ENCODE measurements at regions not wholly inside any gene's neighbourhood (a gene's known extent, or its start where the extent isn't known, plus 50 kb on each side); places are given as distances from the start of the nearest gene placed in this dataset.

GRCh38 chr6:80647156-80647555, 540.7 kb downstream of the BCKDHB start:
- H3K27ac Mint-ChIP-seq (ENCODE audit: low read depth): no peak overlapping the region

GRCh38 chr6:80643881-80644280, 537.4 kb downstream of the BCKDHB start:
- ATAC-seq (replicated peaks; ENCODE audit: extremely low read depth, poor library complexity, severe bottlenecking): no peak
- no peaks in the 10 kb centered on the region for H3K4me1 Mint-ChIP-seq
- H3K9me3 Mint-ChIP-seq: no peaks in the 10 kb centered on the region

More at GRCh38 chr6:80647156-80647555, 540.7 kb downstream of the BCKDHB start:
- ATAC-seq (replicated peaks; ENCODE audit: extremely low read depth, poor library complexity, severe bottlenecking) (no peak), DNase-seq (ENCODE audit: low spot score in 2 of 2) (no peak)
- Mint-ChIP-seq H3K9me3 (peaks cover 9% of the 10 kb centered on the region), H3K27me3 (no peaks in the 10 kb centered on the region), H3K36me3 (ENCODE audit: insufficient read depth) (no peaks in the 10 kb centered on the region), H3K4me1 (no peaks in the 10 kb centered on the region), H3K4me3 (no peak overlapping the region)

GRCh38 chr6:80642452-80642851, 536.0 kb downstream of the BCKDHB start:
- Mint-ChIP-seq H3K4me3 (no peak overlapping the region), H3K27ac (ENCODE audit: low read depth) (no peak overlapping the region), H3K27me3 (no peaks in the 10 kb centered on the region), H3K36me3 (ENCODE audit: insufficient read depth) (no peaks in the 10 kb centered on the region), H3K4me1 (no peaks in the 10 kb centered on the region), H3K9me3 (no peaks in the 10 kb centered on the region)
- no peak for DNase-seq (ENCODE audit: low spot score in 2 of 2)
- ATAC-seq (replicated peaks; ENCODE audit: extremely low read depth, poor library complexity, severe bottlenecking): no peak

More at GRCh38 chr6:80643881-80644280, 537.4 kb downstream of the BCKDHB start:
- Mint-ChIP-seq H3K4me3 (no peak overlapping the region), H3K27me3 (no peaks in the 10 kb centered on the region), H3K36me3 (ENCODE audit: insufficient read depth) (no peaks in the 10 kb centered on the region), H3K27ac (ENCODE audit: low read depth) (no peak overlapping the region)
- no peak for DNase-seq (ENCODE audit: low spot score in 2 of 2)

- no peak for ATAC-seq (replicated peaks; ENCODE audit: extremely low read depth, poor library complexity, severe bottlenecking)
- DNase-seq (ENCODE audit: low spot score in 2 of 2): no peak
- no peaks in the 10 kb centered on the region for H3K9me3 Mint-ChIP-seq
- H3K27me3 Mint-ChIP-seq: no peaks in the 10 kb centered on the region
- no peaks in the 10 kb centered on the region for H3K36me3 Mint-ChIP-seq (ENCODE audit: insufficient read depth)
- H3K4me1 Mint-ChIP-seq: no peaks in the 10 kb centered on the region
- no peak overlapping the region for H3K27ac Mint-ChIP-seq (ENCODE audit: low read depth)
- H3K4me3 Mint-ChIP-seq: no peak overlapping the region
Measured at GRCh38 chr6:80641591-80641990, 535.1 kb downstream of the BCKDHB start.

- DNase-seq (ENCODE audit: low spot score in 2 of 2) (no peak), ATAC-seq (replicated peaks; ENCODE audit: extremely low read depth, poor library complexity, severe bottlenecking) (no peak)
- Mint-ChIP-seq H3K4me1 (no peaks in the 10 kb centered on the region), H3K27me3 (no peaks in the 10 kb centered on the region), H3K36me3 (ENCODE audit: insufficient read depth) (no peaks in the 10 kb centered on the region), H3K9me3 (peaks cover 5% of the 10 kb centered on the region), H3K4me3 (no peak overlapping the region), H3K27ac (ENCODE audit: low read depth) (no peak overlapping the region)
Measured at GRCh38 chr6:80640176-80640575, 533.7 kb downstream of the BCKDHB start.

- H3K4me3 Mint-ChIP-seq: no peak overlapping the region
- no peak for DNase-seq (ENCODE audit: low spot score in 2 of 2)
- H3K4me1 Mint-ChIP-seq: no peaks in the 10 kb centered on the region
- no peaks in the 10 kb centered on the region for H3K36me3 Mint-ChIP-seq (ENCODE audit: insufficient read depth)
- no peaks in the 10 kb centered on the region for H3K27me3 Mint-ChIP-seq
- ATAC-seq (replicated peaks; ENCODE audit: extremely low read depth, poor library complexity, severe bottlenecking): no peak
- H3K27ac Mint-ChIP-seq (ENCODE audit: low read depth): no peak overlapping the region
- H3K9me3 Mint-ChIP-seq: peaks cover 5% of the 10 kb centered on the region
Measured at GRCh38 chr6:80639181-80639629, 532.7 kb downstream of the BCKDHB start.

GRCh38 chr6:80638213-80639055, 532.0 kb downstream of the BCKDHB start:
- no peak for DNase-seq (ENCODE audit: low spot score in 2 of 2)
- no peaks in the 10 kb centered on the region for H3K27me3 Mint-ChIP-seq
- H3K4me3 Mint-ChIP-seq: no peak overlapping the region
- H3K9me3 Mint-ChIP-seq: peaks cover 5% of the 10 kb centered on the region
- ATAC-seq (replicated peaks; ENCODE audit: extremely low read depth, poor library complexity, severe bottlenecking): no peak
- H3K36me3 Mint-ChIP-seq (ENCODE audit: insufficient read depth): no peaks in the 10 kb centered on the region
- no peak overlapping the region for H3K27ac Mint-ChIP-seq (ENCODE audit: low read depth)
- no peaks in the 10 kb centered on the region for H3K4me1 Mint-ChIP-seq

GRCh38 chr6:80637312-80637711, 530.8 kb downstream of the BCKDHB start:
- Mint-ChIP-seq H3K27ac (ENCODE audit: low read depth) (no peak overlapping the region), H3K36me3 (ENCODE audit: insufficient read depth) (no peaks in the 10 kb centered on the region), H3K27me3 (no peaks in the 10 kb centered on the region), H3K4me1 (no peaks in the 10 kb centered on the region), H3K4me3 (no peak overlapping the region), H3K9me3 (peaks cover 5% of the 10 kb centered on the region)
- ATAC-seq (replicated peaks; ENCODE audit: extremely low read depth, poor library complexity, severe bottlenecking): no peak
- no peak for DNase-seq (ENCODE audit: low spot score in 2 of 2)

- Mint-ChIP-seq H3K27ac (ENCODE audit: low read depth) (no peak overlapping the region), H3K4me3 (no peak overlapping the region), H3K4me1 (no peaks in the 10 kb centered on the region), H3K9me3 (peaks cover 5% of the 10 kb centered on the region), H3K36me3 (ENCODE audit: insufficient read depth) (no peaks in the 10 kb centered on the region), H3K27me3 (no peaks in the 10 kb centered on the region)
- ATAC-seq (replicated peaks; ENCODE audit: extremely low read depth, poor library complexity, severe bottlenecking): no peak
- DNase-seq (ENCODE audit: low spot score in 2 of 2): no peak
Measured at GRCh38 chr6:80636689-80637088, 530.2 kb downstream of the BCKDHB start.

- no peaks in the 10 kb centered on the region for H3K4me1 Mint-ChIP-seq
- H3K27me3 Mint-ChIP-seq: no peaks in the 10 kb centered on the region
- ATAC-seq (replicated peaks; ENCODE audit: extremely low read depth, poor library complexity, severe bottlenecking) (no peak), DNase-seq (ENCODE audit: low spot score in 2 of 2) (no peak)
- no peaks in the 10 kb centered on the region for H3K36me3 Mint-ChIP-seq (ENCODE audit: insufficient read depth)
- peaks cover 16% of the 10 kb centered on the region for H3K9me3 Mint-ChIP-seq
- H3K4me3 Mint-ChIP-seq: no peak overlapping the region
- no peak overlapping the region for H3K27ac Mint-ChIP-seq (ENCODE audit: low read depth)
Measured at GRCh38 chr6:80633412-80633811, 526.9 kb downstream of the BCKDHB start.

- Mint-ChIP-seq H3K9me3 (peaks cover 30% of the 10 kb centered on the region), H3K4me1 (no peaks in the 10 kb centered on the region), H3K27ac (ENCODE audit: low read depth) (no peak overlapping the region), H3K27me3 (no peaks in the 10 kb centered on the region), H3K4me3 (no peak overlapping the region), H3K36me3 (ENCODE audit: insufficient read depth) (peaks cover 2% of the 10 kb centered on the region)
- ATAC-seq (replicated peaks; ENCODE audit: extremely low read depth, poor library complexity, severe bottlenecking) (no peak), DNase-seq (ENCODE audit: low spot score in 2 of 2) (no peak)
Measured at GRCh38 chr6:80625405-80625804, 518.9 kb downstream of the BCKDHB start.

- Mint-ChIP-seq H3K9me3 (peaks cover 23% of the 10 kb centered on the region), H3K36me3 (ENCODE audit: insufficient read depth) (peaks cover 2% of the 10 kb centered on the region), H3K27me3 (no peaks in the 10 kb centered on the region), H3K4me1 (no peaks in the 10 kb centered on the region), H3K27ac (ENCODE audit: low read depth) (no peak overlapping the region), H3K4me3 (no peak overlapping the region)
- ATAC-seq (replicated peaks; ENCODE audit: extremely low read depth, poor library complexity, severe bottlenecking) (no peak), DNase-seq (ENCODE audit: low spot score in 2 of 2) (no peak)
Measured at GRCh38 chr6:80623066-80623815, 516.8 kb downstream of the BCKDHB start.

GRCh38 chr6:80622641-80623040, 516.2 kb downstream of the BCKDHB start:
- ATAC-seq (replicated peaks; ENCODE audit: extremely low read depth, poor library complexity, severe bottlenecking): no peak
- H3K27me3 Mint-ChIP-seq: no peaks in the 10 kb centered on the region
- no peak overlapping the region for H3K27ac Mint-ChIP-seq (ENCODE audit: low read depth)
- peaks cover 23% of the 10 kb centered on the region for H3K9me3 Mint-ChIP-seq
- no peak overlapping the region for H3K4me3 Mint-ChIP-seq
- no peaks in the 10 kb centered on the region for H3K4me1 Mint-ChIP-seq
- H3K36me3 Mint-ChIP-seq (ENCODE audit: insufficient read depth): peaks cover 2% of the 10 kb centered on the region
- no peak for DNase-seq (ENCODE audit: low spot score in 2 of 2)

All from central memory CD8-positive, alpha-beta T cell (primary cell).